ENCODE measurements at regions not wholly inside any gene's neighbourhood (a gene's known extent, or its start where the extent isn't known, plus 50 kb on each side); places are given as distances from the start of the nearest gene placed in this dataset.
"Not testable (repeated sequence)": the region's sequence is repeated elsewhere in the genome, so short reads cannot be mapped to it uniquely, and the experiment has no call there.

DNA sequence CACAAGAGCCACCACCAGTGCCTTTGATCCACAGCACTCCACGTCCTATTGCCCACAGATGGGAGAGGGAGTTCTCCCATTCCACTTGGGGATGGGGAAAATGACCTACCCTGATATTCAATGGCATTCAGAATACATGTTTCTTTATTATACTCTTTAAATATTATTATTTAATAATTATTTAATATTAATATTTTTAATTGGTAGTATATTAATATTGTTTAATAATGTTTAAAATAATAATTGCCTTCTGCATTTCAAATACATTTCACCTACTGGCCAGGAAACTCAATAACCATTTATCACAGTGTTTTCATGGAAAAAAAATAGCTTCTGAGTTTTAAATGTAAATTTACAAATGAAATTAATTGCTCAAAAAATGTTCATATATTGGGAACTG, 127.4 kb upstream of the G2E3 start:
- no peak for DNase-seq (ENCODE audit: low read depth)

DNA sequence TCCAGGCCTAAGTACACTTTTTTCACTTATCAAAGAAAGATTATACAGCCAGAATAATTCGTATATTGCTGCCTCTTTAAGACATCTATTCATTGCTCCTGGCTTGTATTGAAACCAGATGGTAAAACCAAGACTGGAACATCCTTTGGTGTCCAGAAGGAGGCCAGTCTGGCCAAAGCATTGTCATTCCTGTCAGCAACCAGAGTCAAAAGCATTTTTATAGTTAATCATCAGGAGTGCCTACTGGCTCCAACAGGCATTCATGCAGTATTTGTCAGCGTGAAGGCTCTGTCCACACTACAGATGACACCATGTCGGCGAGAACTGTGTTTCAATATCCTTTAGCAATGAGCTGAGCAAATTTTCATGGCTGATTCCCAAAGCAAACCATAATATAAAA, 118.0 kb upstream of the G2E3 start:
- DNase-seq (ENCODE audit: low read depth) = no peak

DNA sequence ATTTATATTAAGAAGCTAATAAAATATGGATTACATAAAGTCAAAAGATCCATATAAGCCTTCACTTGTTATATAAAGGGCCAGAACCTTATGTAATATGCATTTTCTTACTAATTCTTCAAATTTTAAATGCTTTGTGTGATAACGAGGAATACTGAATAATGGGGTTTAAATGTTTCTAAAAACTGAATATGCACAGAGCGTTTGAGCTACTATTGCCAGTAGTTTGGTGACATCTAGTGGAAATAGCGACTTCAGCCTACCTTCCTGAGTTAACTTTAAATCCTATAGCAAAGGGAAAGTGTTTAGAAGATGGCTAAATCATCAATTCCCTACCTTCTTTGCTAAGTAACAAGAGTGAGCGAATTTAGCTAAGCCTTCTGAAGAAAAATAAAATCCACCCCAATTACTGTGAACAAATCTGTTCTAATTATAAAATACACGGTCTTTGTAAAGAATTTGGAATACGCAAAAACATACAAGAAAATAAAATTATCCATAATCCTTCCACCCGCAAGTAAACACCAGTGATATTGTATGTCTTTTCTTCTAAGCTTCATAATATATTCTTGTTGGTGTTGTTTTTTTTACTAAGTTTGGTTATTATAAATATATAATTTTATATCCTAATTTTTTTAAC, 115.5 kb upstream of the G2E3 start:
- no peak for DNase-seq (ENCODE audit: low read depth)

DNA sequence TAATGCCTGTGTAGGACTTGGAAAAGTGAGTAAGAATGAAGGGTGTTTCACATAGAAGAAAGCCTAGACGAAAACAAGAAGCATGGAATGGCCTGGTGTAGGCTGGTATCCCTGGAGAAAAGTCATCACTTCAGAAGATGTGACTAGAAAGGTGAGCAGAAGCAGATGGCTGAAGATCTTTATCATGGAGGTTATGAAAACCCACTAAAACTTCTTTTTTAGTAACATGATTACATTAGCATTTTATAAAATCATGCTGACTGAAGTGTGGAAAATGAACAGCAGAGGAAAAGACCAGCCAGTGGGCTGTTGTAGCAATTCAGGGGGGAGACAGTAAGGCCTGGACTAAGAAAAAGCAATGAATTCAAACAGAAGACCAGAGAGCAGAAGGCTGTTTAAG, 114.5 kb upstream of the G2E3 start:
- no peak for DNase-seq (ENCODE audit: low read depth)

DNA sequence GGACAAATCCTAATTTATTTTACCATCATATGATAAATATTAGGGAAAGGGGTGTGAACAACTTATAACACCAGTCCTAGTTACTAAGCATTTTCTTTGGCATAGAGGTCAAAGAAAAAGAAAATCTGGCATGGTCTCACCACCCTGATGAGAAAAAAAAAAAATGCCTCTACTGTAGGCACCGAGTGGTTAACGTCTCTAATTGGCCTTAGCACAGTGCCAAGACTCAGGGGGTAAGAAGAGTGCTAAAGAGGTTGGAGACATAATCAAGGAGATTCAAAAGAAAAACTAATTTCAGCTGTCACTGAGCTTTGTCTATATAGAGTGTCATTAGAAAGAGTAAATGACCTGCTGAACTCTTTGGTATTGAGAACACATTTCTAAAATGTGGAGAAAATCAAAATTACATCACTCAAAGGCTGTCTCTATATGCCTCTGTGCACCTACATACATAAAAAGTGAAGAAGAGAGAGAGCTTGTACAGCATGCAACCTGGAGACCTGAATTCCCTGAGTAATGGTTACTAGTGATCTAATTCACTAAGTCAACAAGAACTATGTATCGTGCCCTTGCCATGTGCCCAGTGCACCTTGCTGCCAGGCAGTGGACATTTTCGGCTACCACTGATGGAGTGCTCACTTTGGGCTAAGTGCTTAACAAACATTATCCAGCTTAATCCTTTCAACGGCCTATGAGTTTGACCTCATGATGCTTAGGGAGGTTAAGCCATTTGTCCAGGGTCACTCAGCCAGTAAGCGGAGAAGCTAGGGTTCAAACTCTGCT, 113.8 kb upstream of the G2E3 start:
- DNase-seq (ENCODE audit: low read depth) = no peak

DNA sequence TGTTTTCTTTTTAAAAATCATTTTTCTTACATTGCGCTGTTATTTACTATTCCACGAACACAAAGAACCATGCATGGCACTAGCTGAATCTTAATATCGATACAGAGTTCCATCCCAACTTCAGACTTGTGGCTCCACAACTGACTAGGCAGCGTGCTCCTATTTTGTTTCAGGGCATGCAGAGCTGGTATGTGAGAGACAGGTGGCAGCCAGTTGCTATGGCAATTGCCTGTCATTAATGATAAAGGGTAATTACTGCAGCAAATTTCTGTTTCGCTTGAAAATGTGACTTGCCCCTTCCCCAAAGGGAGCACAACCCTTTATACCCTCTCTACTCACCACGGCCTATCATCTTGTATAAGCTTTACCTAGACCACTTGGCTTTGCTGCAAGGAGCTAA, 113.1 kb upstream of the G2E3 start:
- no peak for DNase-seq (ENCODE audit: low read depth)

DNA sequence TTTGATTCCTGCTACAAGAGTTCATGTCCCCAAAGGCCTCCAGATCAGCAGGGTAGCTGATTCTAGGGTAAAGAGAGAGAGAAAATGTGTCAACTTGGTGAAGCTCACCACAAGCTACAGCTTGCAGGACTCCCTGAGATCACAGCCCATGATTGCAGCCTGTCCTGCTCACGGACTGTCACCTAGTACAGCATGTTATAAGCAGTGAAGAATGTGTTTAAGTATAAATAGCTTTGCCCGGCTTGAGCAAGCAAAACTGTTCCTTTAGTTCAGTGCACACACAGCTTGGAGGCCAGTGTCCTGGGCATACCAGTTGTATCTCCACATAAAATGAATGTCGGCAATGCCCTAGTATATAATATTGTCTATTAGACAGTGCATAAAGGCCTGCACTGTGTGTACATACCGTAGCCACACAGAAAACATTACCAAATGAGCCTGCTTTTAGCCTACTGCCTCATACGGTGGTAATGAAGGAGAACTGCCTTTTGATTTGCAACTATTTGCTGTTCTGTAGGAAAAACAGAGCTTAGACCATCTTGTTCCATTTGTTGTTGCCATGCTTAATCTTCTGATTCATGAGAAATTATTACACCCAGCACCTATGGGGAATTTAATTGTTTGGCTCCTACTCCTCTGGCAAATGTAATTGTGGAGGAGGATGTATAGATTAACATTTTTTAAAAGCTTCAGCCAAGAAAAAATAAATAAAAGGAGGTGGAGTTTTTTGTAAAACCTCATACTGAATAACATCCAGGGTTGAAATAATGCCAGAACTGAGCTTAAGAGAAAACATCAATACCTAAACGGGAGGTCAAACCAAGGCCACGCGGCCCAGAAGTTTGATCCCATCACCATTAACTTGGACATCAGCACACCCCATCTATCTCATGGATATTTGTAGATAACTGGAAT, 108.1 kb upstream of the G2E3 start:
- no peak for DNase-seq (ENCODE audit: low read depth)

DNA sequence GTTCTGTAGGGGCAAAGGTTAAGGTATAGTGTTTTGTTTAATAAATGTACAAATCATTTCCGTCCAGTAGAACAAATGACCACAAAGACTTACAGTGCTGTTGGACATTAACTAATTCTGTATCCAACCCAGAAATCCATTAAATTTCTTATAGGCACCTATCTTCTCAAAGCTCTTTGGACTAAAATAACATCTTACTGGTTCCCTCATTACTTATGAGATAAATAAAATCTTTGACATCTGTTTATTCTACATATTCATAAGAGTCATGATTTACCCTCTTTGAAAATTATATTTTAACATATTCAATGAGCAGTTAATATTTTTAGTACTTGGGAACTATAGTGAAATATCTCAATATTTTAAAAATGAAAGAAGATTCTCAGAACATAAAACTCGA, 102.7 kb upstream of the G2E3 start:
- DNase-seq (ENCODE audit: low read depth) = no peak

DNA sequence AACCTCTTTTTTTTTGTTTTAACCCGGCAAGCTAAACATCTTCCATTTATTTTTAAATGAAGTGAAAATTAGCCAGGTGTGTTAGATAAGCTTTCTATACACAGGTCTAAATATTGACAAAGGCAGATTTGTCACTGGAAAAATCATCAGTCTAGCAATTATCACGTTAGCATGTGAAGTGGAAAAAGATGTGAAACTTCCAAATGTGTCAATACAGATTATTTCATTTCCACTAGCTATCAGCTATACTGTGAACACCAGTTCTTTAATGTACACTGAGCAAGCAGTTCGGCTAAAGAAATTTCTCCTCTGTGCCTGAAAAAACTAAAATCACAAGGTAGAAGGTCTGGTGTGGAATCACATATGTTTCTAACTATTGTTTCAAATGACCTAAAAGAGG, 96.6 kb upstream of the G2E3 start:
- no peak for DNase-seq (ENCODE audit: low read depth)

DNA sequence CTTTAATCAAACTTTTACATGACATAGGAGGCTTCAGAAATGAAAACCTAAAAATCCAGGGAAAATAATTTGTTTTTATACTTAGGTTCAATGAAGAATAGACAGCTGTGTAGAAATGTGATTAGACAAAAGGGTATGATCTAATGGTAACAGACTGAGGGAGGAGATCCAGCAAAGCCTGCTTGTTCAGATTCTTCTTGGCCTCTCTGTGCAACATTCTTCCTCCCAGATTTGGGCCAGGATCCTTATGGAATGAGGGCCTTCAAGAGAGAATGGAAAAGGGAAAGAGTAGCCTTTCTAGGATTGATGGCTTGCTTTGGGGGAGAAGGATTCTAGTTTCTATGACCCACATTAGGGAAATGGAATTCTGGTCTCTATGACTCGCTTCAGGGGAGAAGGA, 94.5 kb upstream of the G2E3 start:
- no peak for DNase-seq (ENCODE audit: low read depth)

DNA sequence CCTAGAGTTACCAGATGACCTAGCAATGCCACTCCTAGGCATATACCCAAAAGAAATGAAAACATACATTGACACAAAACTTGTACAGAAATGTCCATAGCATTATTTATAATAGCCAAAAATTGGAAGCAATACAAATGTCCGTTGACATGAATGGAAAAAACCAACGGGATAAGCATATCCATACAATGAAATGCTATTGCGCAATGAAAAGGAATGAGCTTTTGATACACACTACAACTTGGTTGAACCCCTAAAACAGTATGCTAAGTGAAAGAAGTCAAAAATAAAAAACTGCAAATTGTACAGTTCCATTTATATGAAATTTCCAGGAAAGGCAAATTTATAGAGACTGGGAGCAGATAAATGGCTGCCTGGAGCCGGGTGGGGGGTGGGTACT, 90.6 kb upstream of the G2E3 start:
- no peak for DNase-seq (ENCODE audit: low read depth)

DNA sequence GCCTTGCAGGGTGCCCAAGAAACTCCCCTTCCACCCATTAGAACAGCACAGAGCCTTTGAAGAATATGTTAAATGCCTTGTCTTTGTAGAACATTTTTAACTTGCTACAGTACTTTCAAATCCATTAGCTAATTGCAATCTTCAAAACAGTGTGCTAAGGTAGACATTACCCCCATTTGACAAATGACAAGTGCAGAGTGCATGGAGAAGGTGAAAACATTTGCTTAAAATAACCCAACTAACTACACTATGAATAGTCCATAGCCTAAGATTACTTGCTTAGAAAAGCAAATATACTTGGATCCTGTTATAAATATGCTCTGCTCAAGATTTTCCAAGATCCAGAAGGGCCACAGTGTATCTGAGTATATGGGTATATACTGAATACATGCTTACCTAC, 87.0 kb upstream of the G2E3 start:
- no peak for DNase-seq (ENCODE audit: low read depth)

DNA sequence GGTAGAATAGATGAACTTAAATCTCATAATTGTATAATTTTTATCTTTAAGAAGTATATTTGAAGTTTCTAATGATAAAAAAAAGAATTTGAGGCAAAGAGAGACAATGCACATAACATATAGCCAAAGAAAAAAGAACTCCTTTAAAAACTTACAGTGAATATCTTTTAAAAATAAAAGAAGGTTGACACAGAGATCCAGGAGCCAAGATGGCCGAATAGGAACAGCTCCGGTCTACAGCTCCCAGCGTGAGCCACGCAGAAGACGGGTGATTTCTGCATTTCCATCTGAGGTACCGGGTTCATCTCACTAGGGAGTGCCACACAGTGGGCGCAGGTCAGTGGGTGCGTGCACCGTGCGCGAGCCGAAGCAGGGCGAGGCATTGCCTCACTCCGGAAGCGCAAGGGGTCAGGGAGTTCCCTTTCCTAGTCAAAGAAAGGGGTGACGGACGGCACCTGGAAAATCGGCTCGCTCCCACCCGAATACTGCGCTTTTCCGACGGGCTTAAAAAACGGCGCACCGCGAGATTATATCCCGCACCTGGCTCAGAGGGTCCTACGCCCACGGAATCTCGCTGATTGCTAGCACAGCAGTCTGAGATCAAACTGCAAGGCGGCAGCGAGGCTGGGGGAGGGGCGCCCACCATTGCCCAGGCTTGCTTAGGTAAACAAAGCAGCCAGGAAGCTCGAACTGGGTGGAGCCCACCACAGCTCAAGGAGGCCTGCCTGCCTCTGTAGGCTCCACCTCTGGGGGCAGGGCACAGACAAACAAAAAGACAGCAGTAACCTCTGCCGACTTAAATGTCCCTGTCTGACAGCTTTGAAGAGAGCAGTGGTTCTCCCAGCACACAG, 84.9 kb upstream of the G2E3 start:
- DNase-seq (ENCODE audit: low read depth) = not testable (repeated sequence)

DNA sequence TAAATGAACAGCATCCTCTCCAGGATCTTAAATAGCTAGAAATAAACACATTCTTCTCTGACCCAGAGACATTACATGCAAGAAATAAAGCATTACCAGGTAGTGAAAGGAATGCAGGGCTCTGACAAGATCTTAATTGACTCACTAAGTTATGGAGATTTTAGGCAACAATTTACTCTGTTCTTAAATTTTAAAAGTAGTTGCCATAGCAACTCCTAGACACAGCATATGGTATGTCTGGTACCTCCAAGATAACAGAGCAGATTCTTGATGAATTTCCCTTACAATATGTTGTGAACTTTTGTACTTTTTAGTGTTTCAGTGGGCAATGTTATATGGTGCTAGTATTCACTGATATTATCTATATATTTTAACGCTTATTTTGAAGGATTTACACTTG, 76.7 kb upstream of the G2E3 start:
- DNase-seq (ENCODE audit: low read depth) = no peak

DNA sequence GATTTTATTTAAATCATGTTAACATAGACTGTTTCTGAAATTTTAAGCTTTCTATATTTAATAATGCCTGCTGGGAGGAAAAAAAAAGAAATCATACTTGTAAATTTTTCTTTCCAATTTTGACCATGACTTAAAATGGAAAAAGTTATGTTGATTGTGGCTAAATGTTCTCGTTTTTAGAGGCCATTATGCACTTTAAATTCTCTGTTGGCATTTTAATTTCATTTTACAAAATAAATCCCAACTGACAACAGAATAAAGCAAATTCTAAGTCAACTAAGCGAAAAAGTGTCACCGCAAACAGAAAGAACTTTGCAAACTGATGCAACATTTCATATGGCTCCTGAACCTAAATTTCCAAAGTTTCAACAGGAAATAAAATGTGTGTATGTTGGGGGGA, 74.8 kb upstream of the G2E3 start:
- no peak for DNase-seq (ENCODE audit: low read depth)

DNA sequence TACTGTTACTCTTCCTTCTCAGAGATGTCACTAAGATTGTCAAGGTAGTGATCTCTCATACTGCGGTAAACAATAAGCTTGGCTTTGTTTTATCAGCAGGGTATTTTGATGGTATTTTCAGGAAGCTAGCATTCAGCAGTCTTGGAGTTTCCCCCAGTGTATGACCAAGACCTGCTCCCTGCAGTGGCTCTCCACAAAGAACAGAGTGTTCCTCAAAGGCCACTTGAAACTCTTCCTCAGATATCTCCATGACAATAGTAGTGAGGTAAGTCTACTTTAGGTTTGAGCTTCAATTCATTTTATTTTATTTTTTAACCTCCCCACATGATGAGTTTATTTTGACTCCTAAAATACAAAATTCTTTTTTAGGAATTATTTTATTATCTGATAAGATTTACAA, 74.0 kb upstream of the G2E3 start:
- no peak for DNase-seq (ENCODE audit: low read depth)

DNA sequence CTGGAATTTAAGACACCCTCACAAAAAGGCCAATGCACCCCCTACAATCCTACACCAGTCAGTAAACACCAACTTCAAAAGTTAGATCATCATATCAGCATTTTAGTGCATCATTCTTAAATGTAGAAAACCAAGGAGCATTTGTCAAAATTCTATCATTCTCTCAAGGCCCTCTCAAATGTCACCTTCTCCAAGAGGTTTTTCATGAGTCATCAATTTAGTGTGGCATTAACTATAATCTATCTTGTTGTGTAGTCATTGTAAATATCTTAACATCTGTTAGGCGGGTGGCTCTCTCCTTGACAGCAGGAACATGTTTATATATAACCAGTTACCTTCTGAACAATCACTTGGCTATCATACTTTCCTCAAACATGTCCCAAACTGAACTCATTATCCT, 62.1 kb upstream of the G2E3 start:
- DNase-seq (ENCODE audit: low read depth) = no peak

DNA sequence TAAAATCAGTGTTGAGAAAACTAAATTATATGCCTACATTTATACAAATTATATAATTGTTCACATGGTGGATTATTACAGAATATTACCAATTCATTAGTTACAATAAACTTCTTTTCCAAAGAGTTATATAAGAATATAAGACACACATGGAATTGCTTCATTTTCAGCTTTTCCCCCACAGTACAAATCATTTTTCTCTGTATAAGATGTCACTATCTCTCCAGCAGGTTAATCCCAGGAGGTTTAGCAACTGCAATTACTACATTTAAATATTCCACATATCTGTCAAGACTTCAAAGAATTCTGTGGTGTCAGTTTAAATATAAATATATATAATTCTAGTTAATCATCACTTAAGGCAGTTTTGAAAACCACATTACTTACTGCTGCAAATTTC, 59.6 kb upstream of the G2E3 start:
- DNase-seq (ENCODE audit: low read depth) = no peak

DNA sequence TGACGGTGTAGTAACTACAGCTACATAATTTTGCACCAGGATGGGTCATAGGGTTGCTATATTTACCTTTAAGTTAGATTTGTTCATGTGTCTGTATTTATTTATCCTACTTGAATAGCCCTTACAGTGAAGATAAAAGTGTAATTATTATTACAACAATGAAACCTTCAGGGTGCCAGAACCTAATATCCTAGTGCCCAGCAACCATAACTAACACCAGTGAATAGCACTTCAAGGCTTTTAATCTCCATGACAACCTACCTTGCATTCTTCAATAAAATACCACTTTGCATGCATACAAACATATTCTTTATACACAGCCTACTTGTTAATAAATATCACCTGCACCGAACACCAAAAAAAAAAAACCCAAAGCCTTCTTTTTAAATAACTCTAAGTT, 58.7 kb upstream of the G2E3 start:
- DNase-seq (ENCODE audit: low read depth) = no peak

DNA sequence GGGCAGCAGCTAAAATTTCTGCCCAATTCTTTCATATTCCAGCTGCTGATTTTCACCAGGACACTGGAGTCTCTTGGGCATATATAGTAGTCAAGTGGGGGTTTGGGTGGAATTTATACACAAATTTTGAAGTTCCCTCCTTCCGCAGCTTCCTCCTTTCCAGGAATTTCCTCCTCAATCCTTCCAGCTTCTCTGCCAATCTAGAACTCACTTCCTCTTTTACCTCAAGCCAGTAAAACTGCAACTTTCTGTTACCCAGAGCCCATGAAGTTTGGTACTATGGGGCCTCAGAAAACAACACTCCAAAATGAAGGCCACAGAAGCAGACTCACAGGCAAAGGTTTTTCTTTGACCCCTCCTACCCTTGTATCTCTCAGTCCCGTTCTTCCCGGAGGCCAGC, 51.7 kb upstream of the G2E3 start:
- DNase-seq (ENCODE audit: low read depth) = no peak
